Neural cell (in vitro differentiated cells): ENCODE measurements at regions not wholly inside any gene's neighbourhood (a gene's known extent, or its start where the extent isn't known, plus 50 kb on each side); places are given as distances from the start of the nearest gene placed in this dataset.

ENCODE experiments used
- H2AFZ ChIP-seq: fragments of 200-600, 300-800 bp; sonication (generic), shearing (Covaris generic); 2 replicates; pipeline ENCODE4 v1.6.0; 2014; ENCODE audit warnings: low read depth, mild to moderate bottlenecking, antibody characterized with exemption, low read length, moderate library complexity
- H3F3A ChIP-seq: fragments of 200-600 bp; shearing (Covaris generic); 2 replicates; pipeline ENCODE4 v1.6.1; 2016; ENCODE audit warnings: mild to moderate bottlenecking, moderate library complexity, mixed read lengths, antibody characterized with exemption, low read length; ENCODE audit not compliant: insufficient read depth, poor library complexity, severe bottlenecking
- H3K27ac ChIP-seq: fragments of 200-600, 300-800 bp; sonication (generic), shearing (Covaris generic); 2 replicates; pipeline ENCODE4 v1.5.1; 2014; ENCODE audit warnings: mild to moderate bottlenecking, low read length, moderate library complexity
- H3K27me3 ChIP-seq: fragments of 300-800, 200-600 bp; sonication (generic), shearing (Covaris generic); 2 replicates; pipeline ENCODE4 v1.6.0; 2014; ENCODE audit warnings: mild to moderate bottlenecking, low read depth, low read length, moderate library complexity; ENCODE audit not compliant: insufficient read depth
- H3K36me3 ChIP-seq: fragments of 300-800, 200-600 bp; sonication (generic), shearing (Covaris generic); 2 replicates; pipeline ENCODE4 v1.5.1; 2014; ENCODE audit warnings: mild to moderate bottlenecking, antibody characterized with exemption, low read length, moderate library complexity; ENCODE audit not compliant: insufficient read depth
- H3K4me2 ChIP-seq: fragments of 300-800, 200-600 bp; sonication (generic), shearing (Covaris generic); 2 replicates; pipeline ENCODE4 v1.6.0; 2014; ENCODE audit warnings: mild to moderate bottlenecking, low read length
- H3K4me3 ChIP-seq: fragments of 300-800, 200-600 bp; sonication (generic), shearing (Covaris generic); 2 replicates; pipeline ENCODE4 v1.5.1; 2014; ENCODE audit warnings: mild to moderate bottlenecking, low read length, moderate library complexity
- H3K79me2 ChIP-seq: fragments of 200-600 bp; shearing (Covaris generic); replicated peaks from 2 replicates; pipeline ENCODE4 v1.6.0; 2014; ENCODE audit warnings: mild to moderate bottlenecking, low read length, moderate library complexity; ENCODE audit not compliant: insufficient read depth
- H3K9ac ChIP-seq: fragments of 300-800, 200-600 bp; sonication (generic), shearing (Covaris generic); 2 replicates; pipeline ENCODE4 v1.6.1; 2016; ENCODE audit warnings: mild to moderate bottlenecking, low read length, mixed read lengths
- H3K9me2 ChIP-seq: fragments of 200-600 bp; shearing (Covaris generic); 2 replicates; pipeline ENCODE4 v1.6.1; 2016; ENCODE audit warnings: mild to moderate bottlenecking, low read length, mixed read lengths; ENCODE audit not compliant: insufficient read depth
- H3K9me3 ChIP-seq: fragments of 200-600, 300-800 bp; sonication (generic), shearing (Covaris generic); 2 replicates; pipeline ENCODE4 v1.6.1; 2016; ENCODE audit warnings: mild to moderate bottlenecking, mixed run types, low read length, moderate library complexity, mixed read lengths
- H4K20me1 ChIP-seq: fragments of 200-600 bp; shearing (Covaris generic); 2 replicates; pipeline ENCODE4 v1.6.1; 2016; ENCODE audit warnings: mild to moderate bottlenecking, mixed run types; ENCODE audit not compliant: insufficient read depth
- EP300 ChIP-seq: fragments of 450-650 bp; conservative IDR thresholded peaks from 2 replicates; pipeline ENCODE4 v1.6.1; 2014; ENCODE audit warnings: antibody characterized with exemption, mild to moderate bottlenecking, moderate library complexity; ENCODE audit not compliant: poor library complexity, severe bottlenecking
- EZH2 ChIP-seq: fragments of 200-600, 300-800 bp; shearing (Covaris generic), sonication (generic); IDR thresholded peaks from 2 replicates; pipeline ENCODE4 v1.6.1; 2014; ENCODE audit warnings: antibody characterized with exemption, low read length, borderline replicate concordance, mild to moderate bottlenecking; ENCODE audit not compliant: insufficient read depth, poor library complexity, severe bottlenecking
- MXI1 ChIP-seq: fragments of 450-650 bp; conservative IDR thresholded peaks from 2 replicates; pipeline ENCODE4 v1.6.1; 2014; ENCODE audit warnings: antibody characterized with exemption, mild to moderate bottlenecking; ENCODE audit not compliant: poor library complexity, severe bottlenecking
- POLR2AphosphoS5 ChIP-seq: IDR thresholded peaks from 2 replicates; pipeline ENCODE4 v1.6.1; 2012
- RAD21 ChIP-seq: fragments of 450-650 bp; conservative IDR thresholded peaks from 2 replicates; pipeline ENCODE4 v1.6.1; 2014; ENCODE audit warnings: antibody characterized with exemption, mild to moderate bottlenecking, moderate library complexity
- SMC3 ChIP-seq: fragments of 450-650 bp; conservative IDR thresholded peaks from 2 replicates; pipeline ENCODE4 v1.6.1; 2014; ENCODE audit warnings: antibody characterized with exemption, mild to moderate bottlenecking, moderate library complexity; ENCODE audit not compliant: poor library complexity
- TAF1 ChIP-seq: IDR thresholded peaks from 2 replicates; pipeline ENCODE4 v1.6.1; 2012; ENCODE audit warnings: low read depth
- TF ChIP-seq, protein P1 (sequence below): fragments of 450-650 bp; IDR thresholded peaks from 2 replicates; pipeline ENCODE4 v1.5.1; 2014; ENCODE audit warnings: antibody characterized with exemption, mild to moderate bottlenecking, moderate library complexity; ENCODE audit not compliant: poor library complexity, severe bottlenecking
- TF ChIP-seq, protein P2 (sequence below): IDR thresholded peaks from 2 replicates; pipeline ENCODE4 v1.6.1; 2012; ENCODE audit warnings: borderline replicate concordance

DNA sequence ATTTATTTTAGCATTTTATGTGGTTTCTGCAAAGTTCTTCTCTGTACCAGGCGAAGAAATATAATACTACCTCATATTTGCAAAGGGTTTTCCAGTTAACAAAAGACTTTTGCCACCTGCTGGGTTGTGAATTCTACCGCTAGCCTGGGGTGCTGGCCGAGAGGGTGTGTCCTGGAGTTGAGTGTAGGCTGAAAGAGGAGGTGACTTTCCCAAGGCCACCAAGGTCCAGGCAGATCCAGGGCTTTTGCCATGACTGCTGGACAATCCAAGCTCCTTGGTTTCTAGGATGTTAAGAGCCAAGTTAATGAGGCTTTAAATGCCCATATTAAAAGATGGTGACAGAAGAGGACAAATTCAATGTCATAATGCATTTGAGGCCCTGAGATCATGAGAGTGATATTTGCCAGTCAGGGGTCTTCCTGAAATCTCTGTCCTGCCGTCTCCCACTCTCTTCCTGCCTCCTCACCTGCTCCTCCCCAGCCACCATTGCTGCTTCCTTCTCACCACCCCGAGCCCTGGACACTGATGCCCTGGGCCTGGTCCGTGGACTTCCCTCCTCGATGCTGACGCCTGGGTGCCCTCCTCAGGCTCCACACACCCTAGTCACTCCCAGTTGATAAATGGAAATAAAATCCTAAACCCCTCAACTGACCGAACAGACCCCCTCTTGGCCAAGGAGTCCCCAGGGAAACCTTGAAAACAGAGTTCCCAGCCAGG, 825.6 kb downstream of the TBC1D22A start:
- Histone ChIP-seq H4K20me1 (no peaks in the 10 kb centered on the region), H3K4me2 (no peak overlapping the region), H2AFZ (no peak overlapping the region), H3F3A (no peaks in the 10 kb centered on the region), H3K9me3 (no peaks in the 10 kb centered on the region), H3K27me3 (no peaks in the 10 kb centered on the region), H3K79me2 (no peaks in the 10 kb centered on the region), H3K27ac (no peak overlapping the region), H3K9ac (no peak overlapping the region), H3K4me3 (no peak overlapping the region), H3K36me3 (no peaks in the 10 kb centered on the region), H3K9me2 (no peaks in the 10 kb centered on the region)
- TF ChIP-seq, protein P1, sequence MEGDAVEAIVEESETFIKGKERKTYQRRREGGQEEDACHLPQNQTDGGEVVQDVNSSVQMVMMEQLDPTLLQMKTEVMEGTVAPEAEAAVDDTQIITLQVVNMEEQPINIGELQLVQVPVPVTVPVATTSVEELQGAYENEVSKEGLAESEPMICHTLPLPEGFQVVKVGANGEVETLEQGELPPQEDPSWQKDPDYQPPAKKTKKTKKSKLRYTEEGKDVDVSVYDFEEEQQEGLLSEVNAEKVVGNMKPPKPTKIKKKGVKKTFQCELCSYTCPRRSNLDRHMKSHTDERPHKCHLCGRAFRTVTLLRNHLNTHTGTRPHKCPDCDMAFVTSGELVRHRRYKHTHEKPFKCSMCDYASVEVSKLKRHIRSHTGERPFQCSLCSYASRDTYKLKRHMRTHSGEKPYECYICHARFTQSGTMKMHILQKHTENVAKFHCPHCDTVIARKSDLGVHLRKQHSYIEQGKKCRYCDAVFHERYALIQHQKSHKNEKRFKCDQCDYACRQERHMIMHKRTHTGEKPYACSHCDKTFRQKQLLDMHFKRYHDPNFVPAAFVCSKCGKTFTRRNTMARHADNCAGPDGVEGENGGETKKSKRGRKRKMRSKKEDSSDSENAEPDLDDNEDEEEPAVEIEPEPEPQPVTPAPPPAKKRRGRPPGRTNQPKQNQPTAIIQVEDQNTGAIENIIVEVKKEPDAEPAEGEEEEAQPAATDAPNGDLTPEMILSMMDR = no peak
- no peak for TF ChIP-seq MXI1
- TF ChIP-seq RAD21 = no peak
- no peak for TF ChIP-seq SMC3
- TF ChIP-seq POLR2AphosphoS5 = no peak
- no peak for TF ChIP-seq TAF1
- TF ChIP-seq EZH2 = no peak
- no peak for TF ChIP-seq EP300
- TF ChIP-seq, protein P2, sequence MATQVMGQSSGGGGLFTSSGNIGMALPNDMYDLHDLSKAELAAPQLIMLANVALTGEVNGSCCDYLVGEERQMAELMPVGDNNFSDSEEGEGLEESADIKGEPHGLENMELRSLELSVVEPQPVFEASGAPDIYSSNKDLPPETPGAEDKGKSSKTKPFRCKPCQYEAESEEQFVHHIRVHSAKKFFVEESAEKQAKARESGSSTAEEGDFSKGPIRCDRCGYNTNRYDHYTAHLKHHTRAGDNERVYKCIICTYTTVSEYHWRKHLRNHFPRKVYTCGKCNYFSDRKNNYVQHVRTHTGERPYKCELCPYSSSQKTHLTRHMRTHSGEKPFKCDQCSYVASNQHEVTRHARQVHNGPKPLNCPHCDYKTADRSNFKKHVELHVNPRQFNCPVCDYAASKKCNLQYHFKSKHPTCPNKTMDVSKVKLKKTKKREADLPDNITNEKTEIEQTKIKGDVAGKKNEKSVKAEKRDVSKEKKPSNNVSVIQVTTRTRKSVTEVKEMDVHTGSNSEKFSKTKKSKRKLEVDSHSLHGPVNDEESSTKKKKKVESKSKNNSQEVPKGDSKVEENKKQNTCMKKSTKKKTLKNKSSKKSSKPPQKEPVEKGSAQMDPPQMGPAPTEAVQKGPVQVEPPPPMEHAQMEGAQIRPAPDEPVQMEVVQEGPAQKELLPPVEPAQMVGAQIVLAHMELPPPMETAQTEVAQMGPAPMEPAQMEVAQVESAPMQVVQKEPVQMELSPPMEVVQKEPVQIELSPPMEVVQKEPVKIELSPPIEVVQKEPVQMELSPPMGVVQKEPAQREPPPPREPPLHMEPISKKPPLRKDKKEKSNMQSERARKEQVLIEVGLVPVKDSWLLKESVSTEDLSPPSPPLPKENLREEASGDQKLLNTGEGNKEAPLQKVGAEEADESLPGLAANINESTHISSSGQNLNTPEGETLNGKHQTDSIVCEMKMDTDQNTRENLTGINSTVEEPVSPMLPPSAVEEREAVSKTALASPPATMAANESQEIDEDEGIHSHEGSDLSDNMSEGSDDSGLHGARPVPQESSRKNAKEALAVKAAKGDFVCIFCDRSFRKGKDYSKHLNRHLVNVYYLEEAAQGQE = no peak

DNA sequence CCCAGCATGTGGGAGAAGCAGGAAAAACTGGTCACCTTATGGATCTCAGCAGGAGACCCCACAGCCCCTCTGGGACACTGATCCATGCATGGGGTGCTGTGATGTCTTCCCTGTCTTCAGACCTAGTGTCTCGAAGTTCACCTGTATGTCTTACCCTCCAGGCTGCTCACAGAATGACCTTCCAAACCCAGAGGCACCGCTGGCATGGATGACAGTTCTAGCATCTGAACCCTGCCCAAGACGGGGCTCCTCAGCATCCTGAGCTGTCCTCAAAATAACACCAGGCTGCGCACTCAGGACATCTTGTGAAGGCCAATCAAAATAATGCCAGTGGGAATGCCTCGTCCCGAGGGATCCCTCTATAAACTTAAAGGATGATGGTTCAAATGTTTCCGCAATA, 824.9 kb downstream of the TBC1D22A start:
- H3K9ac ChIP-seq = no peak overlapping the region
- H3K9me3 ChIP-seq = no peaks in the 10 kb centered on the region
- H3K27ac ChIP-seq = no peak overlapping the region
- no peak for TF ChIP-seq TAF1
- TF ChIP-seq, protein P1 = no peak
- no peak for TF ChIP-seq EZH2
- no peak for TF ChIP-seq RAD21
- no peak for TF ChIP-seq SMC3
- TF ChIP-seq, protein P2 = no peak
- TF ChIP-seq EP300 = no peak
- no peak for TF ChIP-seq POLR2AphosphoS5
- H4K20me1 ChIP-seq = no peaks in the 10 kb centered on the region
- H3K9me2 ChIP-seq = no peaks in the 10 kb centered on the region
- H3K4me2 ChIP-seq = no peak overlapping the region
- H2AFZ ChIP-seq = no peak overlapping the region
- no peaks in the 10 kb centered on the region for H3K36me3 ChIP-seq
- H3K4me3 ChIP-seq = no peak overlapping the region
- H3F3A ChIP-seq = no peaks in the 10 kb centered on the region
- H3K27me3 ChIP-seq = no peaks in the 10 kb centered on the region
- H3K79me2 ChIP-seq = no peaks in the 10 kb centered on the region
